ENCODE measurements at regions not wholly inside any gene's neighbourhood (a gene's known extent, or its start where the extent isn't known, plus 50 kb on each side); places are given as distances from the start of the nearest gene placed in this dataset.

DNA sequence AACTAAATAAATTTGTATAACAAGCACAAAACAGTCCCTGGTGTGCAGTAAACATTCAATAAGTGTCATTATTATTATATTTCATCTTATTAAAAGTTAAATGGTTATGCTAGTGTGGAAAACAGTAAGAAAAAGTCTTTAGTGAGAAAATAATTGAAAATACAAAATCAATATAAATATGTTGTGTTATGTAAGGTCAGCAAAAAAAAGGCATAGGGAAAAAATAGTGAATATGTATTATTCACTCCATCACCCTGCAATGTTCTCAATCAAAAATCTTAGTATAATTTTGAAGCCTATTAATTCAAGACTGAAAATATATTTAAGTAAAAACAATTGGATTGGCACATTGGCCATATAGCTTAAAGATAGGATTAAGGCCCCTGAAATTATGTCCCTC is 63.3 kb upstream of the KCNMB2 start:
- H3K27me3 Mint-ChIP-seq (ENCODE audit: low read depth) = peaks cover 3% of the 10 kb centered on the region
- no peak overlapping the region for H3K4me3 Mint-ChIP-seq
- no peak for ATAC-seq
- no peaks in the 10 kb centered on the region for H3K36me3 Mint-ChIP-seq (ENCODE audit: low read depth)
- CTCF ChIA-PET = no interaction called here
- H3K9me3 Mint-ChIP-seq (ENCODE audit: insufficient read depth) = no peaks in the 10 kb centered on the region
- no peak overlapping the region for H3K27ac Mint-ChIP-seq
- POLR2A ChIA-PET = no interaction called here
- no peaks in the 10 kb centered on the region for H3K4me1 Mint-ChIP-seq (ENCODE audit: low read depth)
- no peak for DNase-seq

- ChIA-PET CTCF (no interaction called here), POLR2A (no interaction called here)
- DNase-seq = no peak
- no peak for ATAC-seq
- Mint-ChIP-seq H3K4me1 (ENCODE audit: low read depth) (no peaks in the 10 kb centered on the region), H3K27me3 (ENCODE audit: low read depth) (peaks cover 3% of the 10 kb centered on the region), H3K9me3 (ENCODE audit: insufficient read depth) (no peaks in the 10 kb centered on the region), H3K36me3 (ENCODE audit: low read depth) (no peaks in the 10 kb centered on the region), H3K4me3 (no peak overlapping the region), H3K27ac (no peak overlapping the region)
Measured at GRCh38 chr3:178474526-178474925, 61.7 kb upstream of the KCNMB2 start.

DNA sequence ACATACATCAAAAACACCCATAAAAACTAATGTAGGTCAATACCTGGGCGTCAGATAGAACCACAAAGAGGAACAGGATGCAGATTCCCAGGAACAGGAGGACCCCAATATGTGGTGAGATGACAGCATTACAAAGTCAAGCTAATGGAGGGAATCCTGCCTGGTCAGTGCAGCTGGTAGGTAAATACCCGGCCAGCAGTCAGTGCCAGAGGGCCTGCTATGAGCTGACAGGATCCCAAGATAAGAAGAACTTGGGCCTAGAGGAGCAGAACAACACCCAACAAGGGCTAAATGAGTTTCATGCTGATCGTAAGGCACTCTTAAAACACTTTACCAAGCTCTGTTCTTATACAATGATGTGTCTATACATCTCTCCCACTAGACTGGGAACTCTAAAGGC is 61.2 kb upstream of the KCNMB2 start:
- Mint-ChIP-seq H3K4me1 (ENCODE audit: low read depth) (no peaks in the 10 kb centered on the region), H3K4me3 (no peak overlapping the region), H3K27ac (no peak overlapping the region), H3K36me3 (ENCODE audit: low read depth) (no peaks in the 10 kb centered on the region), H3K27me3 (ENCODE audit: low read depth) (peaks cover 3% of the 10 kb centered on the region), H3K9me3 (ENCODE audit: insufficient read depth) (no peaks in the 10 kb centered on the region)
- CTCF ChIA-PET = no interaction called here
- DNase-seq = no peak
- POLR2A ChIA-PET = no interaction called here
- no peak for ATAC-seq

DNA sequence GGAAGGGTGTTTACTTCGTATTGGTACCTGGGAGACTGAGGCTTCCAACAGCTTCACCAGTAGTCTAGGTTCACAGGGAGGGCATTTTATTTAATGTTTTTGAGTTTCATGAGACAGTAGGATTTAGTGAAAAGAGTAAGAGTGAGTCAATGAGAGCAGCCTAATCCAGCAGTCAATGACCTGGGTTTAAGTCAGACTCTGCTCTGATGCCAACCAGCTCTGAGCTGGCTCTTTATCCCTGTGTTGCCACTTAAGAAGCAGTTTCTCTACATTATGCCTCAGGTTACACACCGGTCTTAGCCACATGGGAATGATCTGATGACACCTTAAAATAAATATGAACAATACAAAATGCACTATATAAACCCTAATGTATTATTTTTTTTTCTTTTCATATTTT is 59.4 kb upstream of the KCNMB2 start:
- ChIA-PET CTCF (no interaction called here), POLR2A (no interaction called here)
- Mint-ChIP-seq H3K27ac (no peak overlapping the region), H3K4me1 (ENCODE audit: low read depth) (no peaks in the 10 kb centered on the region), H3K27me3 (ENCODE audit: low read depth) (peaks cover 3% of the 10 kb centered on the region), H3K4me3 (no peak overlapping the region), H3K36me3 (ENCODE audit: low read depth) (no peaks in the 10 kb centered on the region), H3K9me3 (ENCODE audit: insufficient read depth) (no peaks in the 10 kb centered on the region)
- DNase-seq (no peak), ATAC-seq (no peak)

DNA sequence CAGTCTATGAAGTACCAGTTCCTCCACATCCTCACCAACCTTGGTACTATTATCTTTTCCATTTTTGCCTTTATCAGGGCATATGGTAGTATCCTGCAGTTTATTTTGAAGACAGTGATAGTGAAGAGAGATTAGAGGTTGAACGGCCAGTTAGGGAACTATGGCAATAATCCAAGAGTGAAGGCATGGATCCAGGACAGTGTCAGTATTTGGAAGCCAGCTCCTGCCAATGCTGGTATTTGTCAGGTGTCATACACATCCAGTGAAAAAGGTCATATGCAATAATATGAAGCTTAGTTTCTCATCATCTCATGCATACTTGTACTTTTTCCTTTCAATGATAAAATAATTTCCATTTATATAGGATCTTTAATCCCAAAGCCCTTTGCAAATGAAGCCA is 56.8 kb upstream of the KCNMB2 start:
- Mint-ChIP-seq H3K36me3 (ENCODE audit: low read depth) (no peaks in the 10 kb centered on the region), H3K27me3 (ENCODE audit: low read depth) (peaks cover 3% of the 10 kb centered on the region), H3K9me3 (ENCODE audit: insufficient read depth) (no peaks in the 10 kb centered on the region), H3K4me1 (ENCODE audit: low read depth) (no peaks in the 10 kb centered on the region), H3K27ac (no peak overlapping the region), H3K4me3 (no peak overlapping the region)
- POLR2A ChIA-PET = no interaction called here
- ATAC-seq (no peak), DNase-seq (no peak)
- CTCF ChIA-PET = no interaction called here

- no peaks in the 10 kb centered on the region for H3K36me3 Mint-ChIP-seq (ENCODE audit: low read depth)
- no peak overlapping the region for H3K27ac Mint-ChIP-seq
- ChIA-PET CTCF (no interaction called here), POLR2A (no interaction called here)
- H3K4me3 Mint-ChIP-seq = no peak overlapping the region
- H3K27me3 Mint-ChIP-seq (ENCODE audit: low read depth) = peaks cover 3% of the 10 kb centered on the region
- ATAC-seq (no peak), DNase-seq (no peak)
- no peaks in the 10 kb centered on the region for H3K4me1 Mint-ChIP-seq (ENCODE audit: low read depth)
- H3K9me3 Mint-ChIP-seq (ENCODE audit: insufficient read depth) = no peaks in the 10 kb centered on the region
Measured at GRCh38 chr3:178479860-178480259, 56.4 kb upstream of the KCNMB2 start.

DNA sequence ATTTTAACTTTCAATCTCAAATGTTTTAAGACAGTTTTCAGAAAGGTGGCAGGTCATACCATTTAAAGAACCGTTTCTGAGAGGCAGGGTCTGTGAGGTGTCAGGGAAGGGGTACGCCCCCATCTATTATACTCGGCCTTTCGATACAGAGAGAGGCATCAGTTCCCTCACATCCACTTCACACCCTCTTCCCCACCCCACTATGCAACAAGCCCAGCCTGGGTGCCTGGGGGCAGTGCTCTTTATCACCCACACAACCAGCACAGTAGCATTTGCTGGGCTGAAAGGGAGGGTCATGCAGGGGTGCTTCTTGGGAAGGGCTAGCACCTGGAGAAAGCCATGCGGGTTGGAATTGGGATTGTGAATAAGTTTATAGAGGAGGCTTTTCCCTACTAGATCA is 56.0 kb upstream of the KCNMB2 start:
- no peak overlapping the region for H3K27ac Mint-ChIP-seq
- H3K9me3 Mint-ChIP-seq (ENCODE audit: insufficient read depth) = no peaks in the 10 kb centered on the region
- H3K4me3 Mint-ChIP-seq = no peak overlapping the region
- DNase-seq = no peak
- H3K4me1 Mint-ChIP-seq (ENCODE audit: low read depth) = no peaks in the 10 kb centered on the region
- POLR2A ChIA-PET = no interaction called here
- H3K36me3 Mint-ChIP-seq (ENCODE audit: low read depth) = no peaks in the 10 kb centered on the region
- ATAC-seq = no peak
- peaks cover 3% of the 10 kb centered on the region for H3K27me3 Mint-ChIP-seq (ENCODE audit: low read depth)
- CTCF ChIA-PET = no interaction called here

DNA sequence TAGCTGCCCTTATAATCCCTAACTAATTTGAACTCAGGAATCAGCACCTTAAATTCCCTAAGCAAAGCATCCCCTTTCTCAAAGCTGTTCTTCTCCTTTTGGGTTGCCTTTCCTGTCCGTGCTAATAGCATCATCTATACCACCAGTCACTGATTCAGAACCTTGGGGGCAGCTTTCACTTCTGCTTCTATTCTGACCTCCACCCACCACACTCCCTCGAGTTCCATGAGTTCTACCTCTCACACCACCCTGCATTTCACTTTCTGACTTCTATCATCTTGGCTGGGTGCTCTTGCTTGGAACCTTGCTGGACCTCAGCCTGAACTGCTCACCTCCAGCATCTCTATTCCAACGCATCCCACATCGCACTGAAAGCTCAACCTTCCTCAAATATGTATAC is 55.4 kb upstream of the KCNMB2 start:
- Mint-ChIP-seq H3K36me3 (ENCODE audit: low read depth) (no peaks in the 10 kb centered on the region), H3K27me3 (ENCODE audit: low read depth) (peaks cover 3% of the 10 kb centered on the region), H3K4me3 (no peak overlapping the region), H3K27ac (no peak overlapping the region), H3K4me1 (ENCODE audit: low read depth) (no peaks in the 10 kb centered on the region), H3K9me3 (ENCODE audit: insufficient read depth) (no peaks in the 10 kb centered on the region)
- ChIA-PET CTCF (no interaction called here), POLR2A (no interaction called here)
- no peak for DNase-seq
- ATAC-seq = no peak

DNA sequence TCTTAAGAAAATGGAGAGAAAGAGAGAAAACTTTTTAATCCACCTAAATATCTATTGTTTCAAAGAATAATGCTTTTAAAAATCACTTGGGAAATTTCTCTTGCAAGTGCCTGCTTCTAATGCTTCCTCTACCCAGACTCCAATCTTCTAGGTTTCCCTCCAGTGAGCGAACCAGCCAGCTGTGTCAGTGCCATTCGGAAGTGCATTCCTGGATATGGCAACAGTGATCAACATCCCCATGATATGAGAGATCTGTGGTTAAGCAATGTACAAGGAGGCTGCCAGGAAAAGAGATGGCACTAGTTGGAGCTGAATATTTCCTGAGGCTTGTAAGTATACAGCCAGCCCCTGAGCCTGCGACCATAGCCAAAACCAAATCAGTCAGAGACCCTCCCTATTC is 53.3 kb upstream of the KCNMB2 start:
- Mint-ChIP-seq H3K4me3 (no peak overlapping the region), H3K27ac (no peak overlapping the region), H3K4me1 (ENCODE audit: low read depth) (no peaks in the 10 kb centered on the region), H3K9me3 (ENCODE audit: insufficient read depth) (no peaks in the 10 kb centered on the region), H3K36me3 (ENCODE audit: low read depth) (no peaks in the 10 kb centered on the region), H3K27me3 (ENCODE audit: low read depth) (no peaks in the 10 kb centered on the region)
- ChIA-PET CTCF (no interaction called here), POLR2A (no interaction called here)
- DNase-seq = no peak
- no peak for ATAC-seq

GRCh38 chr3:178483704-178484103 is 52.5 kb upstream of the KCNMB2 start:
- Mint-ChIP-seq H3K27ac (no peak overlapping the region), H3K36me3 (ENCODE audit: low read depth) (no peaks in the 10 kb centered on the region), H3K4me3 (no peak overlapping the region), H3K27me3 (ENCODE audit: low read depth) (no peaks in the 10 kb centered on the region), H3K9me3 (ENCODE audit: insufficient read depth) (no peaks in the 10 kb centered on the region), H3K4me1 (ENCODE audit: low read depth) (no peaks in the 10 kb centered on the region)
- no peak for ATAC-seq
- no peak for DNase-seq
- ChIA-PET POLR2A (interaction anchor here (0.9 kb wide), 1 partner anchor 8 kb away, joined by 3 read pairs; no protein-coding TSS in a partner anchor), CTCF (no interaction called here)

- ATAC-seq (no peak), DNase-seq (no peak)
- ChIA-PET POLR2A (no interaction called here), CTCF (interaction anchor here (0.7 kb wide), 1 partner anchor 31 kb away, joined by 3 read pairs; no protein-coding TSS in a partner anchor)
- no peaks in the 10 kb centered on the region for H3K27me3 Mint-ChIP-seq (ENCODE audit: low read depth)
- H3K9me3 Mint-ChIP-seq (ENCODE audit: insufficient read depth) = no peaks in the 10 kb centered on the region
- H3K4me3 Mint-ChIP-seq = no peak overlapping the region
- no peaks in the 10 kb centered on the region for H3K4me1 Mint-ChIP-seq (ENCODE audit: low read depth)
- H3K27ac Mint-ChIP-seq = no peak overlapping the region
- H3K36me3 Mint-ChIP-seq (ENCODE audit: low read depth) = no peaks in the 10 kb centered on the region
Measured at GRCh38 chr3:178485756-178486155, 50.5 kb upstream of the KCNMB2 start.
